Panc1 (cell line): ENCODE measurements at regions not wholly inside any gene's neighbourhood (a gene's known extent, or its start where the extent isn't known, plus 50 kb on each side); places are given as distances from the start of the nearest gene placed in this dataset.

Source experiments
- ATAC-seq: fragments of 200-7000 bp; cut with Tn5 transposase; 2 replicates; pipeline ENCODE4 v1.9.1; 2020; ENCODE audit warnings: mild to moderate bottlenecking, moderate library complexity
- BruUV-seq: library from RNA; stranded (reverse); fragments of 400-500 nt; replicated peaks from 2 replicates; lab custom pipeline; 2021; lab: Mats Ljungman, UMichigan
- CTCF ChIA-PET: fragments of 300-600 bp; sonication (Branson Sonifier 250); formaldehyde crosslinking; loops from one replicate; lab custom pipeline; 2022; ENCODE audit warnings: antibody characterized with exemption; lab: Charles Lee
- POLR2A ChIA-PET: fragments of 300-600 bp; sonication (Branson Sonifier 250); formaldehyde crosslinking; loops from one replicate; lab custom pipeline; 2022; ENCODE audit warnings: antibody characterized with exemption; lab: Charles Lee
- DNase-seq: peaks from one replicate; pipeline ENCODE4 v3.0.0-alpha.2; 2010; ENCODE audit warnings: low read depth, low spot score
- H3K27ac ChIP-seq: 2 replicates; pipeline ENCODE4 v1.5.1; 2011; ENCODE audit warnings: mild to moderate bottlenecking, low read length, inconsistent platforms
- H3K27me3 ChIP-seq: fragments of 200-500 bp; sonication (Bioruptor generic); 2 replicates; pipeline ENCODE4 v1.6.0; 2014; ENCODE audit warnings: low read length, inconsistent platforms; ENCODE audit not compliant: control insufficient read depth, insufficient read depth
- H3K36me3 ChIP-seq: fragments of 200-500 bp; sonication (Bioruptor generic); 2 replicates; pipeline ENCODE4 v1.5.1; 2014; ENCODE audit warnings: inconsistent platforms, mild to moderate bottlenecking, low read length, moderate library complexity; ENCODE audit not compliant: control insufficient read depth, insufficient read depth
- H3K4me1 ChIP-seq: 2 replicates; pipeline ENCODE4 v1.5.1; 2011; ENCODE audit warnings: inconsistent platforms, mild to moderate bottlenecking, low read length, moderate library complexity; ENCODE audit not compliant: control insufficient read depth, insufficient read depth
- H3K4me3 ChIP-seq, 2 experiments: 2 replicates each; pipeline ENCODE4 v1.5.1; 2011 to 2012; ENCODE audit warnings: low read depth in 2 of 2, low read length in 2 of 2, mild to moderate bottlenecking in 2 of 2, inconsistent platforms in 1 of 2, moderate library complexity in 1 of 2
- H3K9me3 ChIP-seq: fragments of 200-500 bp; sonication (Bioruptor generic); 2 replicates; pipeline ENCODE4 v1.5.1; 2014; ENCODE audit warnings: low read depth, mild to moderate bottlenecking, inconsistent platforms, low read length, moderate library complexity; ENCODE audit not compliant: control insufficient read depth, insufficient read depth
- CTCF ChIP-seq: fragments of 450-650 bp; IDR thresholded peaks from 2 replicates; pipeline ENCODE4 v1.5.1; 2017; ENCODE audit warnings: mild to moderate bottlenecking
- POLR2AphosphoS5 ChIP-seq: IDR thresholded peaks from 2 replicates; pipeline ENCODE4 v1.6.1; 2012; ENCODE audit warnings: mild to moderate bottlenecking, low read depth, low read length, moderate library complexity
- REST ChIP-seq, 2 experiments: IDR thresholded peaks; 2 replicates each; pipeline ENCODE4 v1.6.1; 2011 to 2012; ENCODE audit warnings: low read depth in 2 of 2, control low read depth in 1 of 2, low read length in 1 of 2, mild to moderate bottlenecking in 1 of 2, moderate library complexity in 1 of 2; ENCODE audit not compliant: insufficient read depth in 1 of 2
- SIN3A ChIP-seq: IDR thresholded peaks from 2 replicates; pipeline ENCODE4 v1.6.1; 2012; ENCODE audit warnings: low read depth, mild to moderate bottlenecking, low read length, moderate library complexity, borderline replicate concordance; ENCODE audit not compliant: insufficient read depth
- TCF7L2 ChIP-seq: IDR thresholded peaks from 2 replicates; pipeline ENCODE4 v1.6.1; 2011; ENCODE audit warnings: mild to moderate bottlenecking, low read depth, low read length, inconsistent platforms
- in situ Hi-C: cut with HindIII; loops from 2 replicates; pipeline ENCODE4 v1.10.0; 2016; ENCODE audit warnings: low sequenced_read_pairs, low pct_unique_long_range_greater_than_20kb
- intact Hi-C: fragments of 100-400 bp; cut with micrococcal nuclease; formaldehyde crosslinking; loops from one replicate; pipeline ENCODE4 v1.10.0; 2022; ENCODE audit not compliant: unreplicated experiment

GRCh38 chr4:91681544-91681943 is 622.2 kb upstream of the GRID2 start:
- H3K36me3 ChIP-seq: no peaks in the 10 kb centered on the region
- CTCF ChIA-PET: no interaction called here
- H3K27me3 ChIP-seq: no peaks in the 10 kb centered on the region
- in situ Hi-C loops: no loop called here
- intact Hi-C loops: no loop called here
- POLR2A ChIA-PET: no interaction called here
- no peak for DNase-seq
- no peaks in the 10 kb centered on the region for H3K4me1 ChIP-seq
- no peak for ATAC-seq
- TF ChIP-seq POLR2AphosphoS5 (no peak), CTCF (no peak), REST (IDR thresholded peaks at IDR 0.05; ENCODE audit: insufficient read depth in 1 of 2, low read depth in 2 of 2, low read length in 1 of 2) (no peak), SIN3A (no peak), TCF7L2 (no peak)
- H3K4me3 ChIP-seq: no peak overlapping the region
- no TSS peak for BruUV-seq
- no peak overlapping the region for H3K27ac ChIP-seq
- no peaks in the 10 kb centered on the region for H3K9me3 ChIP-seq

GRCh38 chr4:91684955-91685354 is 618.8 kb upstream of the GRID2 start:
- in situ Hi-C loops: no loop called here
- POLR2A ChIA-PET: no interaction called here

More at GRCh38 chr4:91684955-91685354, 618.8 kb upstream of the GRID2 start:
- DNase-seq: no peak
- Histone ChIP-seq H3K9me3 (no peaks in the 10 kb centered on the region), H3K4me1 (no peaks in the 10 kb centered on the region), H3K4me3 (no peak overlapping the region), H3K27ac (no peak overlapping the region), H3K36me3 (no peaks in the 10 kb centered on the region), H3K27me3 (no peaks in the 10 kb centered on the region)
- TF ChIP-seq POLR2AphosphoS5 (no peak), SIN3A (no peak), REST (IDR thresholded peaks at IDR 0.05; ENCODE audit: insufficient read depth in 1 of 2, low read depth in 2 of 2, low read length in 1 of 2) (no peak), CTCF (no peak), TCF7L2 (no peak)
- CTCF ChIA-PET: no interaction called here
- no TSS peak for BruUV-seq
- no peak for ATAC-seq
- intact Hi-C loops: no loop called here
